Ishikawa (cell line): ENCODE measurements at regions not wholly inside any gene's neighbourhood (a gene's known extent, or its start where the extent isn't known, plus 50 kb on each side); places are given as distances from the start of the nearest gene placed in this dataset.
A peak's percentile ranks its signal among the peaks of the same experiment; 100 is the strongest.

Source experiments
- CEBPB ChIP-seq: IDR thresholded peaks from 2 replicates; pipeline ENCODE4 v1.6.1; 2012
- CREB1 ChIP-seq: IDR thresholded peaks from 2 replicates; pipeline ENCODE4 v1.6.1; 2012; ENCODE audit warnings: low read depth
- EGR1 ChIP-seq: IDR thresholded peaks from 2 replicates; pipeline ENCODE4 v1.6.1; 2012
- EP300 ChIP-seq: IDR thresholded peaks from 2 replicates; pipeline ENCODE4 v1.6.1; 2012; ENCODE audit warnings: borderline replicate concordance
- FOXM1 ChIP-seq: IDR thresholded peaks from 2 replicates; pipeline ENCODE4 v1.6.1; 2012; ENCODE audit warnings: low read depth, borderline replicate concordance
- NFIC ChIP-seq: IDR thresholded peaks from 2 replicates; pipeline ENCODE4 v1.6.1; 2012
- RAD21 ChIP-seq: IDR thresholded peaks from 2 replicates; pipeline ENCODE4 v1.6.1; 2012; ENCODE audit warnings: low read depth
- TAF1 ChIP-seq: IDR thresholded peaks from 2 replicates; pipeline ENCODE4 v1.6.1; 2012; ENCODE audit warnings: low read depth, mild to moderate bottlenecking
- TCF12 ChIP-seq: IDR thresholded peaks from 2 replicates; pipeline ENCODE4 v1.6.1; 2012; ENCODE audit warnings: low read depth
- TEAD4 ChIP-seq: IDR thresholded peaks from 2 replicates; pipeline ENCODE4 v1.6.1; 2012
- YY1 ChIP-seq: IDR thresholded peaks from 2 replicates; pipeline ENCODE4 v1.6.1; 2012; ENCODE audit warnings: low read depth
- ZBTB7A ChIP-seq: IDR thresholded peaks from 2 replicates; pipeline ENCODE4 v1.6.1; 2012; ENCODE audit warnings: low read depth
- TF ChIP-seq, protein P1 (sequence below): IDR thresholded peaks from 2 replicates; pipeline ENCODE4 v1.6.1; 2012; ENCODE audit warnings: low read depth, mild to moderate bottlenecking
- TF ChIP-seq, protein P2 (sequence below): IDR thresholded peaks from 2 replicates; pipeline ENCODE4 v1.6.1; 2012
- TF ChIP-seq, protein P3 (sequence below): IDR thresholded peaks from 2 replicates; pipeline ENCODE4 v1.6.1; 2012

DNA sequence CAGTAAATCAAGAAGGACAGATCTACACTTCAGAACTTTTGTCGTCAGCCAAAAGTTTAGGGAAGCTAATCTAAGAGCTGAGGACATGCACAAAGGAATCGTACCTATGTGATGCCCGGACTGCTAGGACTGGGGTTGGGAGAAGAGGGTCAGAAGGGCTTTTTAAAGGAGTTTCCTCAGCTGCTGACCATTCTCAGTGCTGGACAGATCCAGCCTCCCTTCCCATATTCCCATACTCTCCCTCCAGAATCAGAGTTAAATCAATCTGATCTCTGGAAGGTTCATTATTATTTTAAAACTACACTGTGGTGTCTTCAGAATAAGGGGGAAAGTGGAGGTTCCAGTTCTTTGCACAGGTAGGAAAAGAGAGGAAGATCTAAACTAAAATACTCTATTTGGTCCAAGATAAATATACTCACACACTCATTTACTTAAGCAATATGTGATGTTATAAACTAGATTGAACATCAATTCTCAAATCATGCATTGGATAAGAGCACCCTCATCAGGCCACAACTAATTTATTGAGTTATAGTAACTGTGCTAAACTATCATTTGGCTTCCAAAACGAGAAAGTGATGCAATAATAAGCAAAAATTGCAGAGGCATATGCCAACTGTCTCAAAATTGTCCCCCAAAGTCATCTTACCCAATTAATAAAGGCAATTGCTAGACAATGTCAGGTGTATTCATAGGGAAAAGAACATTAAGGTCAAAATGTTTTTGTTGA is 124.7 kb downstream of the HNRNPD start:
- TF ChIP-seq, protein P1, sequence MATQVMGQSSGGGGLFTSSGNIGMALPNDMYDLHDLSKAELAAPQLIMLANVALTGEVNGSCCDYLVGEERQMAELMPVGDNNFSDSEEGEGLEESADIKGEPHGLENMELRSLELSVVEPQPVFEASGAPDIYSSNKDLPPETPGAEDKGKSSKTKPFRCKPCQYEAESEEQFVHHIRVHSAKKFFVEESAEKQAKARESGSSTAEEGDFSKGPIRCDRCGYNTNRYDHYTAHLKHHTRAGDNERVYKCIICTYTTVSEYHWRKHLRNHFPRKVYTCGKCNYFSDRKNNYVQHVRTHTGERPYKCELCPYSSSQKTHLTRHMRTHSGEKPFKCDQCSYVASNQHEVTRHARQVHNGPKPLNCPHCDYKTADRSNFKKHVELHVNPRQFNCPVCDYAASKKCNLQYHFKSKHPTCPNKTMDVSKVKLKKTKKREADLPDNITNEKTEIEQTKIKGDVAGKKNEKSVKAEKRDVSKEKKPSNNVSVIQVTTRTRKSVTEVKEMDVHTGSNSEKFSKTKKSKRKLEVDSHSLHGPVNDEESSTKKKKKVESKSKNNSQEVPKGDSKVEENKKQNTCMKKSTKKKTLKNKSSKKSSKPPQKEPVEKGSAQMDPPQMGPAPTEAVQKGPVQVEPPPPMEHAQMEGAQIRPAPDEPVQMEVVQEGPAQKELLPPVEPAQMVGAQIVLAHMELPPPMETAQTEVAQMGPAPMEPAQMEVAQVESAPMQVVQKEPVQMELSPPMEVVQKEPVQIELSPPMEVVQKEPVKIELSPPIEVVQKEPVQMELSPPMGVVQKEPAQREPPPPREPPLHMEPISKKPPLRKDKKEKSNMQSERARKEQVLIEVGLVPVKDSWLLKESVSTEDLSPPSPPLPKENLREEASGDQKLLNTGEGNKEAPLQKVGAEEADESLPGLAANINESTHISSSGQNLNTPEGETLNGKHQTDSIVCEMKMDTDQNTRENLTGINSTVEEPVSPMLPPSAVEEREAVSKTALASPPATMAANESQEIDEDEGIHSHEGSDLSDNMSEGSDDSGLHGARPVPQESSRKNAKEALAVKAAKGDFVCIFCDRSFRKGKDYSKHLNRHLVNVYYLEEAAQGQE = peak; percentile 65
- TF ChIP-seq ZBTB7A = no peak

DNA sequence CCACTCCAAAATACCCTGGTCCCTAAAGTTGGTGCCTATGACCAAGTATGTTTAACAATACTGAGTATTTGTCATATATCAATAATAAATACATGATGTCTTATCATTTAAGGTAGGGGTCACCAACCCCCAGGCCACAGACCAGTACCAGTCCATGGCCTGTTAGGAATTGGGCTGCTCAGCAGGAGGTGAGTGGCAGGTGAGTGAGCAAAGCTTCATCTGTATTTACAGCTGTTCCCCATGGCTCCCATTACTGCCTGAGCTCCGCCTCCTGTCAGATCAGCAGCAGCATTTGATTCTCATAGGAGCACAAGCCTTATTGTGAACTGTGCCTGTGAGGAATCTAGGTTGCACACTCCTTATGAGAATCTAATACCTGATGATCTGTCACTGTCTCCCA is 126.2 kb downstream of the HNRNPD start:
- TF ChIP-seq, protein P2, sequence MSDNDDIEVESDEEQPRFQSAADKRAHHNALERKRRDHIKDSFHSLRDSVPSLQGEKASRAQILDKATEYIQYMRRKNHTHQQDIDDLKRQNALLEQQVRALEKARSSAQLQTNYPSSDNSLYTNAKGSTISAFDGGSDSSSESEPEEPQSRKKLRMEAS = no peak
- TF ChIP-seq FOXM1 (no peak), RAD21 (no peak), EP300 (no peak), TEAD4 (no peak), TCF12 (no peak), TAF1 (no peak), NFIC (no peak)
- TF ChIP-seq, protein P1 = no peak

DNA sequence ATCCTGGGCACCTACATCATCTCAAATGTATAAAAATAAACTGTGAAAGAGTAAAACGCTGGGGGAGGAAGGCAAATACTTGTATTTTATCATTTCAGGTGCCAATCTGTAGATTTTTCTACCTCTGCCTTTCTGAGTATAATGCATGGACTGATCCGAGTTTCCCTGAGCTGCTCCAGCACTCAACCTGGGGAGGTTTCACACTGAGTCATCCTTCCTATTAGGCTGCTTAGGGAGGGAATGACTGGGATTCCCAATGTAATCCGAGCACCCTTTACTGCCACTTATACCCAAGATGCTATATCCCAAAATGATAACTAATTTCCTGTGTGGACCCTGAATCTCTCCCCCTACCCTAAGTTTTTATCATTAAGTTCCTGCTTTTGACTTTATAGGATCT is 126.6 kb downstream of the HNRNPD start:
- TF ChIP-seq ZBTB7A = no peak
- TF ChIP-seq, protein P3, sequence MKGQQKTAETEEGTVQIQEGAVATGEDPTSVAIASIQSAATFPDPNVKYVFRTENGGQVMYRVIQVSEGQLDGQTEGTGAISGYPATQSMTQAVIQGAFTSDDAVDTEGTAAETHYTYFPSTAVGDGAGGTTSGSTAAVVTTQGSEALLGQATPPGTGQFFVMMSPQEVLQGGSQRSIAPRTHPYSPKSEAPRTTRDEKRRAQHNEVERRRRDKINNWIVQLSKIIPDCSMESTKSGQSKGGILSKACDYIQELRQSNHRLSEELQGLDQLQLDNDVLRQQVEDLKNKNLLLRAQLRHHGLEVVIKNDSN = no peak

DNA sequence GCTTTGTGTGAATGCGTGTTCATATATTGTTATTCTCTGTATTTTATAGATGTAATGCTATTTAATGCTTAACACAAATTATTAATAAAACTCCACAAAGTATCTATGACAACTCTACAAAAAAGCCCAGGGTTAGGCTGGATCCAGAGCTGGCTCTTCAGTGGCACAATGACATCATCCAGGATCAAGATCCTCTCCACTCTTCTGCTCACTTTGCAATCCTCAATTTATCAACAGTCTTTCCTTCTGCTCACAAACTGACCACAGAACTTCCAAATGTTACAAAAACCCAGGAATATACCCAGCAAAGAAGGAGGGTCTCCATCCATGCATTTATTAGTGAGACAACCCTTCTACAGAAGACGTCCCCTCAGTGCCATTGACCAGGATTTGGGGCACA is 132.3 kb downstream of the HNRNPD start:
- no peak for TF ChIP-seq TEAD4
- no peak for TF ChIP-seq EP300

DNA sequence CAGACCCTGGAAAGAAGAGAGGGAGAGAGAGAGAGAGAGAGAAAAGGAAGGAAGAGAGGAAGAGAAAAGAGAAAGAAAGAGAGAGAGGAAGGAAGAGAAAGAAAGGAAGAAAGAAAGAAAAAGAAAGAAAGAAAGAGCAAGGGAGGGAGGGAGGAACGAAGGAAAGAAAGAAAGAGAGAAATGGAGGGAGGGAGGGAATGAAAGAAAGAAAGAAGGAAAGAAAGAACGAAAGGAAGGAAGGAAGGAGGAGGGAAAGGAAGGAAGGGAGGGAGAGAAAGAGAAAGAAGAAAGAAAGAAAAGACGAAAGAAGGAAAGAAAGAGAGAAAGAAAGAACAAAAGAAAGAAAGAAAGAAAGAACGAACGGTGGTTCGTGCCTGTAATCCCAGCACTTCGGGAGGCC is 133.4 kb downstream of the HNRNPD start:
- no peak for TF ChIP-seq ZBTB7A
- TF ChIP-seq TAF1 = no peak
- TF ChIP-seq EGR1 = no peak
- TF ChIP-seq CEBPB = no peak
- no peak for TF ChIP-seq RAD21
- TF ChIP-seq, protein P3 = no peak
- no peak for TF ChIP-seq EP300
- TF ChIP-seq FOXM1 = no peak
- no peak for TF ChIP-seq TCF12
- TF ChIP-seq TEAD4 = no peak
- TF ChIP-seq, protein P2 = no peak
- TF ChIP-seq, protein P1 = no peak
- no peak for TF ChIP-seq CREB1
- TF ChIP-seq YY1 = no peak
- no peak for TF ChIP-seq NFIC
